GM12873 (cell line): ENCODE measurements at regions not wholly inside any gene's neighbourhood (a gene's known extent, or its start where the extent isn't known, plus 50 kb on each side); places are given as distances from the start of the nearest gene placed in this dataset.
A peak's percentile ranks its signal among the peaks of the same experiment; 100 is the strongest.

Experiments used
- TF ChIP-seq, protein P1 (sequence below): IDR thresholded peaks from 2 replicates; pipeline ENCODE4 v1.5.1; 2012; ENCODE audit warnings: low read depth, mild to moderate bottlenecking, moderate library complexity, low read length, control low read depth; ENCODE audit not compliant: insufficient read depth; ENCODE audit errors: missing control alignments

DNA sequence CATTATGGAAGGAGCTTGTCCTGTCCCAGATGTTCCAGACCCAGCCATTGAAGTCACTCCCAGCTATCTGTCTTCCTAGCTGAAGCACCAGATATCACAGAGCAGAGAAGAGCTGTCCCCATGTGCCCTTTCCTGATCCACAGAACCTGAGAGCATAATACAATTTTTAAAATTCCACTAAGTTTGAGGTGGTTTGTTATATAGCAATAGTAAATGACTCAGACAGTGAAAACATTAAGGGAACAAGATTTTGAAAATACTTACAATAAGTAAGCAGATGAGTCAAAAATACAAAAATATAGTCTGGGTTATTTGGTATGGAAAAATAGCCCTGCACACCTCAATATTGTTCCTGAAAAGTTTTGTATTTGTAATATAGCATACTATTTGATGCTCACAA is 85.8 kb upstream of the GLS start:
- TF ChIP-seq, protein P1, sequence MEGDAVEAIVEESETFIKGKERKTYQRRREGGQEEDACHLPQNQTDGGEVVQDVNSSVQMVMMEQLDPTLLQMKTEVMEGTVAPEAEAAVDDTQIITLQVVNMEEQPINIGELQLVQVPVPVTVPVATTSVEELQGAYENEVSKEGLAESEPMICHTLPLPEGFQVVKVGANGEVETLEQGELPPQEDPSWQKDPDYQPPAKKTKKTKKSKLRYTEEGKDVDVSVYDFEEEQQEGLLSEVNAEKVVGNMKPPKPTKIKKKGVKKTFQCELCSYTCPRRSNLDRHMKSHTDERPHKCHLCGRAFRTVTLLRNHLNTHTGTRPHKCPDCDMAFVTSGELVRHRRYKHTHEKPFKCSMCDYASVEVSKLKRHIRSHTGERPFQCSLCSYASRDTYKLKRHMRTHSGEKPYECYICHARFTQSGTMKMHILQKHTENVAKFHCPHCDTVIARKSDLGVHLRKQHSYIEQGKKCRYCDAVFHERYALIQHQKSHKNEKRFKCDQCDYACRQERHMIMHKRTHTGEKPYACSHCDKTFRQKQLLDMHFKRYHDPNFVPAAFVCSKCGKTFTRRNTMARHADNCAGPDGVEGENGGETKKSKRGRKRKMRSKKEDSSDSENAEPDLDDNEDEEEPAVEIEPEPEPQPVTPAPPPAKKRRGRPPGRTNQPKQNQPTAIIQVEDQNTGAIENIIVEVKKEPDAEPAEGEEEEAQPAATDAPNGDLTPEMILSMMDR = no peak

DNA sequence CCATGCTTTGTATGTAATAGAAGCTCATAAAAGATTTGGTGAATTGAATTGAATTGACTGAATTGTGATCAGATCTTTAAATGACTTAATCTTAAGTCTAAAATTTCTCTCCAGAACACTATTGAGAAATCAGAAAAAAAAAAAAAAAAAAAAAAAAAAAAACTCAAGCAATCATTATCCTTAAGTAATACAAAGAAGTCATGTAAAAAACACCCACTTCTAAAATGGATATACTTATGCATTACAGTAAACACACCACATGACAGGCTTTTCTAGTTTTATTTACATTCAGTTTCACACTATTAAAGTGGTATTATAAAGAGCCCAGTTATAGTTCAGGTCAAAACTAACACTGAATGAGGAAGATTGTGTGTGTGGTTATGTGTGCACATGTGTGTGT is 84.9 kb upstream of the GLS start:
- TF ChIP-seq, protein P1 = no peak

DNA sequence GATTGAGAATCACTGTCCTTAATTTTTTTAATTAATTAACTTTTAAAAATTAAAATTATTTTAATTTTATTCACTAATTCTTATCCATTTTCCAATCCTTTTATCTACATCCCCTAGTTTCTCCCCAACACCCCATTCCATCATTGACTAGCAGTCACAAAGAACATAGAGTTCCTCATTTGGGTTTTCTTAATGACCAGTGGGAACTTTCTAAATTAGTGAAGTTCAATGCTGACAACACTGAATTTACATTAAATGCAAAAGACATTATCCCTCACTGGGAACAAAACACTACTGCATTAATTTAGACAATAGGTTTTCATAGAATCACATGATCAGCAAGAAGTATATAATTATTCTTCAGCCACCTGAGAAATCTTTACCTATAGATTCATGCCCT is 80.6 kb upstream of the GLS start:
- TF ChIP-seq, protein P1 = no peak

DNA sequence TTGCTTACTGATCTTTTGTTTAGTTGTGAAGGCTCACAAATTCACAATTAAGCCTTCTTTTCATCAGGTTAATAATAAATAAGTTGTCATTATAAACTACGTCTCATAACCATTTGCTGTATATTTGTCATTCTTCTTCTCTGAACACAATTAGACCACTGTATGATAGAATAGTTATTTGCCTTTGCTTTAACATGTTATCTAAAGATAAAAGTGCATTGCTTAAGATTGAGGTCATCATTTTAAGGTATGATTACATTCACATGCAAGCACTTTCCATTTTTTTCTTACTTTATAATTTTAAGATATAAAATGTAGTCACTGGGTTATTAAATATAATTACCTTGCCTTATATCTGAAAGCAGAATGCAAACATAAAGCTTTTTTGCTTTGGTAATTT is 80.1 kb upstream of the GLS start:
- TF ChIP-seq, protein P1 = no peak

DNA sequence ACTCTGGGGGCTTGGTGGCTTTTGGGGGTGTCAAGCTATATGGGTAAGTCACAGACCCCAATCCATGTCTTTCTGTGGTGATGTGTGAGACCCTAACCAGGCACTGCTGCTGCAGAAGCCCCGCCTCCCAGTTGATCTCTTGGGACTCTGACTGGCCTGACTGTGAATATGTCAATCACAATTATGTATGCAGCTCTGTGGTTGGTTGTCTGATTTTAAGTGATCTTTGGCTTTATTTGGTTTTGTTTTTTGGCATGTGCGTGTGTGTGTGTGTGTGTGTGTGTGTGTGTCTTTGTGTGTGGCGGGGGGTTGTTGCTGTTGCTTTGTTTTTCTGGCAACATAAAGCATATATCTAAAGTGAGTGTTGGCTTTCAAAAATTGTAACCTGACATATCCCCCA is 78.5 kb upstream of the GLS start:
- TF ChIP-seq, protein P1 = no peak

DNA sequence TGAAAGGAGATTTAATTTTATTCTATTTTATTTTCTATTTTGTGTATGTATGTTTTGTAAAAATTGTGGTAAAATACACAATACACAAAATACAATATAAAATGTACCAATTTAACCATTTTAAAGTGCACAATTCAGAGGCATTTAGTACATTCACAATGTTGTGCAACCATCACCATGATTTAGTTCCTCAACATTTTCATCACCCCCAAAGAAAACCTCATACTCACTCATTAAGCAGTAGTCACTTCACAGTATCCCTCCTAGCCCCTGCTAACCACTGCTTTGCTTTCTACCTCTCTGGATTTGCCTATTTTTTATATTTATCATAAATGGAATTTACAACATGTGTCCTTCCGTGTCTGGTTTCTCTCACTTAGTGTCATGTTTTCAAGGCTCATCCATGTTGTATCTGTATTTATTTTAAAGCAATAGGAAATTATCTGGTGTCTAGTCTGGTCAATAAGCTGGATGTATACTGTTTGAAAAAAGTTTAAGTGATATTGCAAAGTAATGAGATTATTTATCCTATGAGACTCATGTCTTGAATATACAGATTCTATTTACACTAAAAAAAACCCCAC is 77.9 kb upstream of the GLS start:
- TF ChIP-seq, protein P1 = no peak

DNA sequence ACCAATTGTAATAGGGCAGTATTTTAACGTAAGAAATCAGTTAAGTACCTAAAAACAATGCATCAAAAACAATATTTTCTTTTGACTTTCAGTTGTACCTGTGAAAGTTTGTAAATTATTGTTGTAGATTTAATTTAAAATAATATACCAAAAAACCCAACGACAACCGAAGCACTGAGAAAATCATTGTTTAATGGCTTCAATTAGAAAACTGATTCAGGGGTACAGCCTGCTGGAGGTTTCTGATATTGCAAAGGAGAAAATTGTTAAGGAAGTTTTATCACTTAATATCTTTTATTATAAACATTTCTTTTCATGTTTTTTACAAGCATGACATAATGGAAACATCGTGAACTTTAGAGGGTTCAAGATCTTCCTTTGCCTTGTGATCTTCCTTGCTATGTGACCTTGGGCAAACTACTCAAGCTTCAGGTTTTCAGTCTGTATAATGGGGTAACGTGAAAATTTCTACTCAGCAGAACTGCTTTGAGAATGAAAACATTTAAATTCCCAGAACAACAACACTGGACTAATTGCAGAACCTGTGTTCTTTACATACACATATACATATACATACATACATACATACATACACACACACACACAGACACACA is 76.3 kb upstream of the GLS start:
- TF ChIP-seq, protein P1 = peak; percentile 43
